ENCODE measurements at regions not wholly inside any gene's neighbourhood (a gene's known extent, or its start where the extent isn't known, plus 50 kb on each side); places are given as distances from the start of the nearest gene placed in this dataset.

DNA sequence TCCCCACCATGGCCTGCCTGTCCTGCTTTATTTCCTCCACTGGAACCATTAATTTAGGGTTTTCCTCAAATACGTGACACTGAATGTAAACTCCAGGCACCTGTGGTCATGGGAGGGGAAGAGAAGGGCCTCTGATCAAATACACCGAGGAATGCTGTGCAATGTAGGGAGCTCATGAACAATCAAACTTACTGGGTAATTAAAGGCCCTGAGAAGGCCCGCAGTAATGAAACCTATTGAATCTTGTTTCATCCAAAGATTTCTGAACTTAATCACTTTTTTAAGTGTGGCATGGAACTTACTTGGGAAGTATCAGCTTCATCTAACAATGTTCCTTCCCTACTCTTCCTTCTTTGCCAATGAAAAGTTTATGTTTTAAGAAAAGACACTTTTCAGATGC is 299.8 kb downstream of the MIAT start:
- TF ChIP-seq EZH2 (IDR thresholded peaks at IDR 0.05; ENCODE audit: borderline replicate concordance, insufficient read depth, low read depth, low read length, poor library complexity, severe bottlenecking) = no peak
- TF ChIP-seq, protein P1, sequence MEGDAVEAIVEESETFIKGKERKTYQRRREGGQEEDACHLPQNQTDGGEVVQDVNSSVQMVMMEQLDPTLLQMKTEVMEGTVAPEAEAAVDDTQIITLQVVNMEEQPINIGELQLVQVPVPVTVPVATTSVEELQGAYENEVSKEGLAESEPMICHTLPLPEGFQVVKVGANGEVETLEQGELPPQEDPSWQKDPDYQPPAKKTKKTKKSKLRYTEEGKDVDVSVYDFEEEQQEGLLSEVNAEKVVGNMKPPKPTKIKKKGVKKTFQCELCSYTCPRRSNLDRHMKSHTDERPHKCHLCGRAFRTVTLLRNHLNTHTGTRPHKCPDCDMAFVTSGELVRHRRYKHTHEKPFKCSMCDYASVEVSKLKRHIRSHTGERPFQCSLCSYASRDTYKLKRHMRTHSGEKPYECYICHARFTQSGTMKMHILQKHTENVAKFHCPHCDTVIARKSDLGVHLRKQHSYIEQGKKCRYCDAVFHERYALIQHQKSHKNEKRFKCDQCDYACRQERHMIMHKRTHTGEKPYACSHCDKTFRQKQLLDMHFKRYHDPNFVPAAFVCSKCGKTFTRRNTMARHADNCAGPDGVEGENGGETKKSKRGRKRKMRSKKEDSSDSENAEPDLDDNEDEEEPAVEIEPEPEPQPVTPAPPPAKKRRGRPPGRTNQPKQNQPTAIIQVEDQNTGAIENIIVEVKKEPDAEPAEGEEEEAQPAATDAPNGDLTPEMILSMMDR (IDR thresholded peaks at IDR 0.05) = no peak
- peaks cover 69% of the 10 kb centered on the region for H3K27me3 Mint-ChIP-seq
- Histone ChIP-seq H3K36me3 (replicated peaks in 1 of 2; ENCODE audit: control extremely low read depth in 1 of 2, control insufficient read depth in 1 of 2, extremely low read depth in 1 of 2, insufficient read depth in 2 of 2, low read length in 1 of 2) (no peaks in the 10 kb centered on the region), H3K9ac (ENCODE audit: low read length) (no peak overlapping the region), H3K9me3 (ENCODE audit: control extremely low read depth in 1 of 3, control insufficient read depth in 2 of 3, insufficient read depth in 1 of 3, low read length in 2 of 3) (no peaks in the 10 kb centered on the region), H3K4me3 (ENCODE audit: control extremely low read depth in 1 of 5, extremely low read depth in 1 of 5, insufficient read depth in 1 of 5, low read depth in 2 of 5, low read length in 4 of 5) (no peak overlapping the region), H3K79me2 (ENCODE audit: control insufficient read depth, insufficient read depth, low read length) (no peaks in the 10 kb centered on the region), H2AFZ (ENCODE audit: insufficient read depth, low read depth, low read length, poor library complexity, severe bottlenecking) (no peak overlapping the region), H3K27ac (ENCODE audit: low read length in 2 of 2) (no peak overlapping the region), H4K20me1 (ENCODE audit: control insufficient read depth, insufficient read depth, low read length, poor library complexity, severe bottlenecking) (no peaks in the 10 kb centered on the region), H3K27me3 (replicated peaks in 1 of 4; ENCODE audit: control extremely low read depth in 1 of 4, control insufficient read depth in 3 of 4, insufficient read depth in 4 of 4, low read length in 3 of 4) (peaks cover 0 to 21% (median 4%) of the 10 kb centered on the region in 4 experiments), H3K4me2 (replicated peaks; ENCODE audit: low read depth, low read length, poor library complexity, severe bottlenecking) (no peak overlapping the region), H3K4me1 (ENCODE audit: control insufficient read depth in 2 of 2, insufficient read depth in 2 of 2, low read length in 2 of 2) (no peaks in the 10 kb centered on the region)
- no peaks in the 10 kb centered on the region for H3K9me3 Mint-ChIP-seq (ENCODE audit: insufficient read depth)
- ATAC-seq (ENCODE audit: low read depth) (no peak), DNase-seq (no peak)
- intact Hi-C loops (cut with micrococcal nuclease) = no loop called here
- CTCF ChIA-PET = no interaction called here
- POLR2A ChIA-PET = no interaction called here
- no peak overlapping the region for H3K4me3 Mint-ChIP-seq
- no peak overlapping the region for H3K27ac Mint-ChIP-seq
- WGBS (ENCODE audit: insufficient coverage) = 100% methylated on average over 1 of the region's 3 CpGs
- H3K4me1 Mint-ChIP-seq = no peaks in the 10 kb centered on the region

DNA sequence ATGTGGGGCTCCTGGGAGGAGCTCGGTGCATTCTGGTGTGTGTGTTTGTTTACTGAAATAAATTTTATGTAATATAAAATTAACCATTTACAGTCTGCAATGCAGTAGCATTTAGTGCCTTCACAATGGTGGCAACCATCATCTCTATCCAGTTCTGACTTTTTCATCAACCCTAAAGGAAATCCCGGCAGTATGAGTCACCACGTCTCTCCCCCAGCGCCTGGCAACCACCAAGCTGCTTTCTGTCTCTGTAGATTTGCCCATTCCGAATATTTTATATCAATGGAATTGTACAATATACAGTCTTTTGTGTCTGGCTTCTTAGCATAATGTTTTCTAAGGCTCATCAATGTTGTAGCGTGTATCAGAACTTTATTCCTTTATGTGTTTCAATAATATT is 300.5 kb downstream of the MIAT start:
- Histone ChIP-seq H4K20me1 (ENCODE audit: control insufficient read depth, insufficient read depth, low read length, poor library complexity, severe bottlenecking) (no peaks in the 10 kb centered on the region), H3K4me2 (replicated peaks; ENCODE audit: low read depth, low read length, poor library complexity, severe bottlenecking) (no peak overlapping the region), H3K9ac (ENCODE audit: low read length) (no peak overlapping the region), H3K27ac (ENCODE audit: low read length in 2 of 2) (no peak overlapping the region), H3K36me3 (replicated peaks in 1 of 2; ENCODE audit: control extremely low read depth in 1 of 2, control insufficient read depth in 1 of 2, extremely low read depth in 1 of 2, insufficient read depth in 2 of 2, low read length in 1 of 2) (no peaks in the 10 kb centered on the region), H3K79me2 (ENCODE audit: control insufficient read depth, insufficient read depth, low read length) (no peaks in the 10 kb centered on the region), H3K27me3 (replicated peaks in 1 of 4; ENCODE audit: control extremely low read depth in 1 of 4, control insufficient read depth in 3 of 4, insufficient read depth in 4 of 4, low read length in 3 of 4) (peaks cover 0 to 21% (median under 1%) of the 10 kb centered on the region in 4 experiments), H3K4me3 (ENCODE audit: control extremely low read depth in 1 of 5, extremely low read depth in 1 of 5, insufficient read depth in 1 of 5, low read depth in 2 of 5, low read length in 4 of 5) (no peak overlapping the region), H3K4me1 (ENCODE audit: control insufficient read depth in 2 of 2, insufficient read depth in 2 of 2, low read length in 2 of 2) (no peaks in the 10 kb centered on the region), H2AFZ (ENCODE audit: insufficient read depth, low read depth, low read length, poor library complexity, severe bottlenecking) (no peak overlapping the region), H3K9me3 (ENCODE audit: control extremely low read depth in 1 of 3, control insufficient read depth in 2 of 3, insufficient read depth in 1 of 3, low read length in 2 of 3) (no peaks in the 10 kb centered on the region)
- no CpG with 5 or more reads among the region's 6 CpGs for WGBS (ENCODE audit: insufficient coverage)
- Mint-ChIP-seq H3K4me1 (no peaks in the 10 kb centered on the region), H3K4me3 (no peak overlapping the region), H3K27me3 (peaks cover 67% of the 10 kb centered on the region), H3K9me3 (ENCODE audit: insufficient read depth) (no peaks in the 10 kb centered on the region), H3K27ac (no peak overlapping the region)
- DNase-seq = no peak
- intact Hi-C loops (cut with micrococcal nuclease) = no loop called here
- ATAC-seq (ENCODE audit: low read depth) = no peak
- TF ChIP-seq EZH2 (IDR thresholded peaks at IDR 0.05; ENCODE audit: borderline replicate concordance, insufficient read depth, low read depth, low read length, poor library complexity, severe bottlenecking) = no peak
- TF ChIP-seq, protein P1 (IDR thresholded peaks at IDR 0.05) = no peak
- POLR2A ChIA-PET = no interaction called here
- CTCF ChIA-PET = no interaction called here
